IMR-90 (cell line): ENCODE measurements at regions not wholly inside any gene's neighbourhood (a gene's known extent, or its start where the extent isn't known, plus 50 kb on each side); places are given as distances from the start of the nearest gene placed in this dataset.

Experiments used
- ATAC-seq: fragments of 200-7000 bp; cut with Tn5 transposase; 2 replicates; pipeline ENCODE4 v1.9.1; 2020; ENCODE audit warnings: low read depth, mild to moderate bottlenecking, moderate library complexity
- BruUV-seq: library from RNA; stranded (reverse); fragments of 400-500 nt; replicated peaks from 2 replicates; lab custom pipeline; 2021; lab: Mats Ljungman, UMichigan
- CTCF ChIA-PET: fragments of 300-600 bp; formaldehyde crosslinking; extraction: SDS; loops from one replicate; lab custom pipeline; 2021; ENCODE audit warnings: antibody characterized with exemption; lab: Yijun Ruan, JAX
- POLR2A ChIA-PET: fragments of 300-600 bp; sonication (Branson Sonifier 250); formaldehyde crosslinking; loops from one replicate; lab custom pipeline; 2022; ENCODE audit warnings: antibody characterized with exemption; ENCODE audit not compliant: unreplicated experiment; lab: Charles Lee
- DNase-seq: peaks from one replicate; pipeline ENCODE4 v3.0.0; 2013
- H2AFZ ChIP-seq: replicated peaks from 2 replicates; pipeline ENCODE3; 2013; ENCODE audit warnings: low read length, mild to moderate bottlenecking; ENCODE audit not compliant: poor library complexity
- H2AK5ac ChIP-seq: 2 replicates; pipeline ENCODE4 v1.6.1; 2013; ENCODE audit warnings: low read depth, low read length, inconsistent platforms
- H2AK9ac ChIP-seq: replicated peaks from 2 replicates; pipeline ENCODE3; 2013; ENCODE audit warnings: mild to moderate bottlenecking, low read depth, low read length, moderate library complexity; ENCODE audit not compliant: poor library complexity
- H2BK120ac ChIP-seq: 2 replicates; pipeline ENCODE4 v1.6.1; 2013; ENCODE audit warnings: low read depth, low read length, inconsistent platforms
- H2BK15ac ChIP-seq: 3 replicates; pipeline ENCODE4 v1.6.1; 2013; ENCODE audit warnings: low read depth, low read length, inconsistent platforms
- H2BK20ac ChIP-seq: 2 replicates; pipeline ENCODE4 v1.6.1; 2013; ENCODE audit warnings: low read depth, mild to moderate bottlenecking, inconsistent platforms, low read length, moderate library complexity
- H2BK5ac ChIP-seq: 2 replicates; pipeline ENCODE4 v1.6.1; 2013; ENCODE audit warnings: mild to moderate bottlenecking, low read depth, low read length, inconsistent platforms; ENCODE audit not compliant: poor library complexity, severe bottlenecking
- H3K14ac ChIP-seq: replicated peaks from 2 replicates; pipeline ENCODE4 v1.6.1; 2013; ENCODE audit warnings: low read depth, low read length, inconsistent platforms
- H3K18ac ChIP-seq: 2 replicates; pipeline ENCODE4 v1.6.1; 2013; ENCODE audit warnings: low read depth, low read length, control low read depth
- H3K23ac ChIP-seq: 2 replicates; pipeline ENCODE4 v1.6.1; 2013; ENCODE audit warnings: low read depth, low read length, inconsistent platforms
- H3K27ac ChIP-seq: 2 replicates; pipeline ENCODE4 v1.5.1; 2013; ENCODE audit warnings: mild to moderate bottlenecking, control low read depth, low read length; ENCODE audit not compliant: insufficient read depth
- H3K27me3 ChIP-seq: 2 replicates; pipeline ENCODE4 v1.6.1; 2013; ENCODE audit warnings: low read length; ENCODE audit not compliant: control insufficient read depth, insufficient read depth
- H3K36me3 ChIP-seq: 2 replicates; pipeline ENCODE4 v1.6.1; 2013; ENCODE audit warnings: low read length, mixed read lengths; ENCODE audit not compliant: control insufficient read depth, insufficient read depth
- H3K4ac ChIP-seq: 2 replicates; pipeline ENCODE4 v1.6.1; 2013; ENCODE audit warnings: low read depth, low read length, inconsistent platforms
- H3K4me1 ChIP-seq: 2 replicates; pipeline ENCODE4 v1.6.1; 2013; ENCODE audit warnings: low read length, mixed read lengths; ENCODE audit not compliant: control insufficient read depth, insufficient read depth
- H3K4me2 ChIP-seq: 2 replicates; pipeline ENCODE4 v1.6.1; 2013; ENCODE audit warnings: low read depth, mild to moderate bottlenecking, control low read depth, low read length, moderate library complexity
- H3K4me3 ChIP-seq: 2 replicates; pipeline ENCODE4 v1.5.1; 2013; ENCODE audit warnings: low read depth, mild to moderate bottlenecking, control low read depth, low read length, moderate library complexity; ENCODE audit not compliant: insufficient read depth
- H3K56ac ChIP-seq: 2 replicates; pipeline ENCODE4 v1.6.1; 2013; ENCODE audit warnings: low read length, inconsistent platforms; ENCODE audit not compliant: insufficient read depth; ENCODE audit errors: extremely low read depth
- H3K79me1 ChIP-seq, 2 experiments: 2 replicates each; pipeline ENCODE4 v1.6.1; 2013; ENCODE audit warnings: low read length in 2 of 2, inconsistent platforms in 1 of 2, low read depth in 1 of 2
- H3K9ac ChIP-seq: 2 replicates; pipeline ENCODE4 v1.6.1; 2013; ENCODE audit warnings: low read depth, low read length, control low read depth
- H3K9me1 ChIP-seq: 2 replicates; pipeline ENCODE4 v1.6.1; 2013; ENCODE audit warnings: low read length, inconsistent platforms; ENCODE audit not compliant: insufficient read depth
- H3K9me3 ChIP-seq: 2 replicates; pipeline ENCODE4 v1.6.1; 2013; ENCODE audit warnings: low read length; ENCODE audit not compliant: control insufficient read depth, insufficient read depth
- H4K20me1 ChIP-seq: 2 replicates; pipeline ENCODE4 v1.6.1; 2013; ENCODE audit warnings: low read length, inconsistent platforms; ENCODE audit not compliant: insufficient read depth
- H4K5ac ChIP-seq: 2 replicates; pipeline ENCODE4 v1.6.1; 2013; ENCODE audit warnings: mild to moderate bottlenecking, low read depth, low read length, control low read depth
- H4K8ac ChIP-seq, 2 experiments: 2 replicates each; pipeline ENCODE4 v1.6.1; 2013; ENCODE audit warnings: low read depth in 2 of 2, low read length in 2 of 2, control low read depth in 1 of 2, inconsistent platforms in 1 of 2
- H4K91ac ChIP-seq: 2 replicates; pipeline ENCODE4 v1.6.1; 2013; ENCODE audit warnings: low read depth, low read length, inconsistent platforms; ENCODE audit not compliant: insufficient read depth
- BHLHE40 ChIP-seq: fragments of 150-350 bp; IDR thresholded peaks from 2 replicates; pipeline ENCODE4 v1.6.1; 2016; ENCODE audit warnings: mild to moderate bottlenecking, low read depth, low read length
- CEBPB ChIP-seq: IDR thresholded peaks from 2 replicates; pipeline ENCODE4 v1.6.1; 2012; ENCODE audit warnings: low read depth, low read length, improper control_type of control experiment
- CHD1 ChIP-seq: IDR thresholded peaks from 2 replicates; pipeline ENCODE4 v1.6.1; 2012; ENCODE audit warnings: low read depth, low read length, improper control_type of control experiment
- FOS ChIP-seq: fragments of 150-350 bp; IDR thresholded peaks from 2 replicates; pipeline ENCODE4 v1.6.1; 2016; ENCODE audit warnings: low read depth, low read length
- MAZ ChIP-seq: IDR thresholded peaks from 2 replicates; pipeline ENCODE4 v1.6.1; 2012; ENCODE audit warnings: low read depth, mild to moderate bottlenecking, low read length, improper control_type of control experiment, moderate library complexity, borderline replicate concordance
- MXI1 ChIP-seq: IDR thresholded peaks from 2 replicates; pipeline ENCODE4 v1.6.1; 2012; ENCODE audit warnings: low read depth, mild to moderate bottlenecking, low read length, moderate library complexity, borderline replicate concordance
- NFE2L2 ChIP-seq: fragments of 150-350 bp; IDR thresholded peaks from 2 replicates; pipeline ENCODE4 v1.6.1; 2016; ENCODE audit warnings: low read depth, mild to moderate bottlenecking, low read length
- POLR2A ChIP-seq: IDR thresholded peaks from 2 replicates; pipeline ENCODE4 v1.6.1; 2012; ENCODE audit warnings: mild to moderate bottlenecking, low read depth, low read length
- RAD21 ChIP-seq: IDR thresholded peaks from 2 replicates; pipeline ENCODE4 v1.6.1; 2012; ENCODE audit warnings: low read length, improper control_type of control experiment
- RCOR1 ChIP-seq: IDR thresholded peaks from 2 replicates; pipeline ENCODE4 v1.6.1; 2012; ENCODE audit warnings: mild to moderate bottlenecking, low read length, improper control_type of control experiment; ENCODE audit not compliant: insufficient replicate concordance
- RFX5 ChIP-seq: IDR thresholded peaks from 2 replicates; pipeline ENCODE4 v1.8.0; 2012; ENCODE audit warnings: low read depth, mild to moderate bottlenecking, low read length, moderate library complexity
- SMC3 ChIP-seq: fragments of 150-350 bp; IDR thresholded peaks from 2 replicates; pipeline ENCODE4 v1.6.1; 2016; ENCODE audit warnings: low read depth, mild to moderate bottlenecking, antibody characterized with exemption, low read length, moderate library complexity
- dilution Hi-C: fragments of 300-500 bp; cut with HindIII; formaldehyde crosslinking; loops from one replicate; pipeline ENCODE4 v1.14.3; 2018; ENCODE audit warnings: low sequenced_read_pairs; ENCODE audit not compliant: unreplicated experiment
- in situ Hi-C: fragments of 300-500 bp; cut with MboI; formaldehyde crosslinking; loops from 3 replicates; pipeline ENCODE4 v1.14.3; 2019; ENCODE audit warnings: low sequenced_read_pairs, inconsistent platforms, mixed read lengths
- intact Hi-C: fragments of 100-400 bp; cut with micrococcal nuclease; formaldehyde crosslinking; loops from 2 replicates; pipeline ENCODE4 v1.10.0; 2022
- TF ChIP-seq, protein P1 (sequence below): conservative IDR thresholded peaks from 2 replicates; pipeline ENCODE4 v1.5.1; 2012; ENCODE audit warnings: mild to moderate bottlenecking, low read depth, low read length, improper control_type of control experiment
- TF ChIP-seq, protein P2 (sequence below): fragments of 150-350 bp; IDR thresholded peaks from 2 replicates; pipeline ENCODE4 v1.6.1; 2016; ENCODE audit warnings: low read depth, mild to moderate bottlenecking, low read length, moderate library complexity, borderline replicate concordance

- POLR2A ChIA-PET: no interaction called here
- H3K27me3 ChIP-seq: no peaks in the 10 kb centered on the region; the same call in 1 of the 2 replicates
- H3K56ac ChIP-seq: no peak overlapping the region
- CTCF ChIA-PET: no interaction called here
- ATAC-seq (no peak), DNase-seq (no peak)
- H2BK5ac ChIP-seq: no peak overlapping the region
- no peaks in the 10 kb centered on the region for H3K4me1 ChIP-seq
- dilution Hi-C loops (no loop called here), intact Hi-C loops (no loop called here), in situ Hi-C loops (no loop called here)
- H3K36me3 ChIP-seq: no peaks in the 10 kb centered on the region
- no peaks in the 10 kb centered on the region for H4K20me1 ChIP-seq
- no peak for TF ChIP-seq POLR2A
- TF ChIP-seq FOS: no peak
- no peak for TF ChIP-seq MAZ
- TF ChIP-seq, protein P1, sequence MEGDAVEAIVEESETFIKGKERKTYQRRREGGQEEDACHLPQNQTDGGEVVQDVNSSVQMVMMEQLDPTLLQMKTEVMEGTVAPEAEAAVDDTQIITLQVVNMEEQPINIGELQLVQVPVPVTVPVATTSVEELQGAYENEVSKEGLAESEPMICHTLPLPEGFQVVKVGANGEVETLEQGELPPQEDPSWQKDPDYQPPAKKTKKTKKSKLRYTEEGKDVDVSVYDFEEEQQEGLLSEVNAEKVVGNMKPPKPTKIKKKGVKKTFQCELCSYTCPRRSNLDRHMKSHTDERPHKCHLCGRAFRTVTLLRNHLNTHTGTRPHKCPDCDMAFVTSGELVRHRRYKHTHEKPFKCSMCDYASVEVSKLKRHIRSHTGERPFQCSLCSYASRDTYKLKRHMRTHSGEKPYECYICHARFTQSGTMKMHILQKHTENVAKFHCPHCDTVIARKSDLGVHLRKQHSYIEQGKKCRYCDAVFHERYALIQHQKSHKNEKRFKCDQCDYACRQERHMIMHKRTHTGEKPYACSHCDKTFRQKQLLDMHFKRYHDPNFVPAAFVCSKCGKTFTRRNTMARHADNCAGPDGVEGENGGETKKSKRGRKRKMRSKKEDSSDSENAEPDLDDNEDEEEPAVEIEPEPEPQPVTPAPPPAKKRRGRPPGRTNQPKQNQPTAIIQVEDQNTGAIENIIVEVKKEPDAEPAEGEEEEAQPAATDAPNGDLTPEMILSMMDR: no peak
- TF ChIP-seq CEBPB: no peak
- no peak for TF ChIP-seq RFX5
- no peak for TF ChIP-seq SMC3
- no peak for TF ChIP-seq RAD21
- no peak for TF ChIP-seq NFE2L2
- TF ChIP-seq MXI1: no peak
- TF ChIP-seq, protein P2, sequence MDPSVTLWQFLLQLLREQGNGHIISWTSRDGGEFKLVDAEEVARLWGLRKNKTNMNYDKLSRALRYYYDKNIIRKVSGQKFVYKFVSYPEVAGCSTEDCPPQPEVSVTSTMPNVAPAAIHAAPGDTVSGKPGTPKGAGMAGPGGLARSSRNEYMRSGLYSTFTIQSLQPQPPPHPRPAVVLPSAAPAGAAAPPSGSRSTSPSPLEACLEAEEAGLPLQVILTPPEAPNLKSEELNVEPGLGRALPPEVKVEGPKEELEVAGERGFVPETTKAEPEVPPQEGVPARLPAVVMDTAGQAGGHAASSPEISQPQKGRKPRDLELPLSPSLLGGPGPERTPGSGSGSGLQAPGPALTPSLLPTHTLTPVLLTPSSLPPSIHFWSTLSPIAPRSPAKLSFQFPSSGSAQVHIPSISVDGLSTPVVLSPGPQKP: no peak
- no peak for TF ChIP-seq RCOR1
- TF ChIP-seq CHD1: no peak
- no peak for TF ChIP-seq BHLHE40
- H3K27ac ChIP-seq: no peak overlapping the region
- no peak overlapping the region for H3K23ac ChIP-seq
- H2AK9ac ChIP-seq: no peak overlapping the region
- H3K4ac ChIP-seq: no peak overlapping the region
- no peaks in the 10 kb centered on the region for H3K9me1 ChIP-seq
- no peak overlapping the region for H3K9ac ChIP-seq
- H4K8ac ChIP-seq: no peak overlapping the region
- no peaks in the 10 kb centered on the region for H3K9me3 ChIP-seq
- no peaks in the 10 kb centered on the region for H3K79me1 ChIP-seq
- no peak overlapping the region for H3K4me2 ChIP-seq
- H2BK20ac ChIP-seq: no peak overlapping the region
- H2BK120ac ChIP-seq: no peak overlapping the region
- no peak overlapping the region for H2AK5ac ChIP-seq
- H3K4me3 ChIP-seq: no peak overlapping the region
- no peak overlapping the region for H4K5ac ChIP-seq
- BruUV-seq: no TSS peak
- no peak overlapping the region for H3K18ac ChIP-seq
- no peak overlapping the region for H3K14ac ChIP-seq
- H2AFZ ChIP-seq: no peak overlapping the region
- no peak overlapping the region for H4K91ac ChIP-seq
- no peak overlapping the region for H2BK15ac ChIP-seq
Measured at GRCh38 chr15:37625576-37625975, 308.9 kb upstream of the TMCO5A start.
